ENCODE measurements at regions not wholly inside any gene's neighbourhood (a gene's known extent, or its start where the extent isn't known, plus 50 kb on each side); places are given as distances from the start of the nearest gene placed in this dataset.
A peak's percentile ranks its signal among the peaks of the same experiment; 100 is the strongest.
"Not testable (repeated sequence)": the region's sequence is repeated elsewhere in the genome, so short reads cannot be mapped to it uniquely, and the experiment has no call there.

DNA sequence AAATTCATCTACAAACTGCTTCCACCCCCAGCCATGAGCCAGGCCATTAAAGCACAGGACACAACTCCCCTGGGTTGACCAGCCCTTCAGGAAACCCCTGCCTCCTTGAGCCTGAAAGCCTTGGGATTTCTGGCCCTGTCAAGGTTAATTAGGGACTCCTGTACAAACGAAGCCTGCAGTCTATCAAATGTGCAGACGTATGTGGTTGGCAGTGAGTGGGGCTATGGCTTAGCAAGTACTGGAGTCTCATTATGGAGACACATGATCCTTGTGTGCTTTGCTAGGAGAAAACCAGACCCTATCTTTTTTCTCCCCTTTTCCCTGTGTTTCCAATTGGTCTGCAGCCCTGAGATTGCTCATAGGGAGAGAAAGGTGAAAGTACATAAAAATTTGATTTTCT is 588.3 kb upstream of the USP24 start:
- DNase-seq: no peak

DNA sequence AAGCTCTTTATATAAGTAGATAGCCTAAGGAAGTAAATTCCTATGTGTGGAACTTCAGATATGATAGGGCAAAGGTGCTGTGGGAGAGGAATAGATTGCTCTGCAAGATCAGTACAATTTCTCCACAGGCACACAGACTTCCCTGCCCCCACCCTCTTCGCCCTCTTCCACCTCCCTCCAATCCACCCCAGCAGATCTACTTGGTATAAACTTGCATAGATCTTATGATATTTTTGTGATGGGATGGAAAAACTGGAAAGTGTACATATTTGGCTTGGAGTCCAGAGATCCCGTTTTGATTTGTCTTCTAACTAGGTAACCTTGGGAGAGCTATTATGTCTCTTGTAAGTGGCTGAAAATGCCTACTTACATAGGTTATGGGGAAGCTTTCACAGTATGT is 586.3 kb upstream of the USP24 start:
- DNase-seq: no peak

DNA sequence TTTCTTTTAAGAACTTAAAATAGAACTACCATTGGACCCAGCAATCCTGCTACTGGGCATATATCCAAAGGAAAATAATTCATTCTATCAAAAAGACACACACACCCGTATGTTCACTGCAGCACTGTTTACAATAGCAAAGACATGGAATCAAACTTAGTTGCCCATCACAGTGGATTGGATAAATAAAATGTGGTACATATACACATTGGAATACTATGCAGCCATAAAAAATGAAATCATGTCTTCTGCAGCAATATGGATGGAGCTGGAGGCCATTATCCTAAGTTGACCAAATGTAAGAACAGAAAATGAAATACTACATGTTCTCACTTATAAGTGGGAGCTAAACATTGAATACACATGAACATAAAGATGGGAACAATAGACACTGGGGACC is 585.3 kb upstream of the USP24 start:
- DNase-seq: no peak

DNA sequence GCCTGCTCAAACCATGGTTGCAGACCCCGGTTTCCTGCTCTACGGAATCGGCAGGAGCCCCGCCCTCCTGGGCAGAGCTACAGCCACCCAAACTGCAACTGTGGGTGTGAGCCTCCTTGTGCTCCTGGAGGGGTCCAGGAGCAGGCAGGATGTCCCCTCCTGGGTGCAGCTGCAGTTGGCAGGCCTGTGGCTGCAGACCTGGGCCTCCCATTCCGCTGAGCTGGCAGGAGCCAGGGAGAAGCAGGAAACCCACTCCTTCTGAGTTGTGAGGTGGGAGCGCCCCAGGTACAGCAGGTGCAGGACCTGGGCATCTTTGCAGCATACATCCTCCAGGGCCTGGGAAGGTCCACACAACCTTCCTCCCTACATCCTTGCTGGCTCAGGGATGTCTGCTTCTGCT is 578.7 kb upstream of the USP24 start:
- no peak for DNase-seq

DNA sequence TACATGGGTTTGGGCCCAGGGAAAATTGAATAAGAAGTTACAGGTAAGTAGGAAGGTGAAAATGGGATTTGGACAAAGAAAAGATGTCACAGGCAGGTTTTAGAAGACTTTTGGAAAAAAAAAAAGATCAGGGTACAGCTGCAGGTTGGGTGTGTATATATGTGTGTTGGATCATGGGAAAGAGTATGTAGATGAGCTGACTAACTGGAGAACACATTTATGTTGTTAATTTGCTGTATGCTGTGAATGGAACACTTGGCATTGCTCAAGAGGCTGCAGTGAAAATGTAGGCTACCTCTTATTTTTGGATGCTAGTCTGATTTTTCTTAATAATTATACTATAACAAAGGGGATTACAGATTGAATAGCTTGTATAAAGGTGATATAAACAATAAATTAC is 577.7 kb upstream of the USP24 start:
- DNase-seq: no peak

DNA sequence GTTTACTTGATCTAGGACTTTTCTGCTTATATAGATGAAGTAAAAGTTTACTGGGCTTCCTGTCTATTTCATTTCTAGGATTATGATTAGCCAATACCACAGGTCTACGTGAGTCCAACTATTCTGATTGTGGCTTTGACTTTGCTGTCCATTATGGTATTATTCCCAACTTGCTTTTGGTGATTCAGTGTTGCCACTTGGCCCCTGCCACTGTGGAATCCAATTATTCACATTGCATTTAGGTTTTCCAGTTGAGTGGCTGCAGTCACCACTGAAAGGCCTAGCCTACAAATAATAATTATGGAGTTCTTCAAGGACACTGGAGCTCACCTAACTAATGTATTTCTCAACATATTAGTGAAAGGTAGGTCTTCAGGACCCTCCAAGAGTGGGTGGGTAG is 574.3 kb upstream of the USP24 start:
- DNase-seq: no peak

DNA sequence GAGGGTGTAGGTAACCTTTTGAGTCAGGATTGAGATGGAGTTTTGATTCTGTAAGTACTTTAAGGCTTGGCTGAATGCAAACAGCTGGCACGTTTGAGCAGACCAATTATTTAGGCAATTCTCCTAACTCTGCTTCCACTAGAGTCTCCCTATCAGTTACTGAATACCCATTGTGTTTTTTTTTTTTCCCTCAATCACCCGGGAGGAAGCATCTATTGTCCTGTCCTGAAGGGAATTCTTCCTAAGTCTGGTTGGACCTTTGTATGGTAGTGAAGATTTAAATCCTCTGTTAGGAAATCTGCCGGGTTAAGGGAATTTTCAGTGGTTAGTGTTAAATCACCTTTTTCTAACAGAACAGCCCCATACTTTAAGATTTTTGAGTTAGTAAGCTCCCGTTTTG is 571.2 kb upstream of the USP24 start:
- DNase-seq: no peak

DNA sequence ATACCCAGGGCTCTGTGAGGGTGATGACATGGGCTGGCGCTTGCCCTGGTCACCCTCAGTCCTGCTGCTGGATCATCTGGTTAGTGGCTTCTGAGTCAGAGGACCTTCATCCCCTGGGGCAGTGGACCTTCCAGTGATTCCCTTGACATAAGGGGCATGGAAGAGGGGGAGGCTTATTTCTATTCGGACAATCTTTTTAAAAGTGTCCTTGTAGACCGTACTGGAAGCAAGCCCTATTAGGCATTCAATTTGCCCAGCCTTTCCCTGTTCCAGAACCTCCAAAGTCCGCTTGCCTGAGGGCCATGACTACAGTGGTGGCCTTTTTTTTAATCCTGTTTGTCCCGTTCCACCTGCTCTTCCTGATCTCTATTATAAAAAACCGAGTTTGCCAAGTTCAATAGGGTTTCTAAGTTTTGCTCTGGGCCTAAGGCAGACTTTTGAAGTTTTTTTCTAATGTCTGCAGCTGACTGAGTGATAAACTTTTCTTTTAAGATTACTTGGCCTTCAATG is 569.8 kb upstream of the USP24 start:
- DNase-seq: not testable (repeated sequence)

DNA sequence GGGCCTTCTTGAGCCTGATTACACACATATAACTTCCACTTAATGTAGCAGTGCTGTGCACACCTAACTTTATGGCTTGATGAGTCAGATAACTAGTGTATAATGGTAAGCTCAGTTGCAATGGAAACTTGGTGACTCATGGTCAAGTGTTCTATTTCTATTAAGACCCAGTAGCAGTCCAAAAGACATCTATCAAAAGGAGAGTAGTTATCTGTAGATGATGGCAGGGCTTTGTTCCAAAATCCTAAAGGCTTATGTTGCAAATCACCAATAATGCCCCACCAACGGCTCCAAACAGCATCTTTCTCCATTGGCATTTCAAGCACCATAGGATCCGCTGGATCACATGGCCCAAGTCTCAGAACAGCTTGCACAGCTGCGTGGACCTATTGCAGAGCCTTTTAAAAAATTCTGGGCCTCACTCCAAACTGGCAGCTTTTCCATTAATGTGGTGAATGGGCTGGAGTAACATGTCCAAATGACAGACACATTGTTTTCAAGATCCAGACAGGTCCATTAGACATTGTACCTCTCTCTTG is 566.8 kb upstream of the USP24 start:
- DNase-seq: peak; percentile 90

DNA sequence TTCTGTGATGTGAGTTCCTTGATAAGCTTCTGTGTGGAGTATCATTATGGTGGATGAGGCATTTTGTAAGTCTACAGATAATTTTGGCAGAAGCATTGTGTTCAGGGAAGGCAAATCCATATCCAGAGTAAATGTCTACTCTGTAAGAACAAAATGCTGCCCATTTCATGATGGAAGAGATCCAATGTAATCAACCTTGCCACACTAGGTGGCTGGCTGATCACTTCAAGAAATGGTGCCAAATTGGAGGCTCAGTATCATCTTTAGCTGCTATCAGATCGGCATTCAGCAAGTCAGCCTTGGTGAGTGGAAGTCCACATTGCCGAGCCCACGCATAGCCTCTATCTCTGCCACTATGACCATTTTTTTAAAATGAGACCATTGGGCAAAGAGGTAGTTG is 565.8 kb upstream of the USP24 start:
- no peak for DNase-seq

DNA sequence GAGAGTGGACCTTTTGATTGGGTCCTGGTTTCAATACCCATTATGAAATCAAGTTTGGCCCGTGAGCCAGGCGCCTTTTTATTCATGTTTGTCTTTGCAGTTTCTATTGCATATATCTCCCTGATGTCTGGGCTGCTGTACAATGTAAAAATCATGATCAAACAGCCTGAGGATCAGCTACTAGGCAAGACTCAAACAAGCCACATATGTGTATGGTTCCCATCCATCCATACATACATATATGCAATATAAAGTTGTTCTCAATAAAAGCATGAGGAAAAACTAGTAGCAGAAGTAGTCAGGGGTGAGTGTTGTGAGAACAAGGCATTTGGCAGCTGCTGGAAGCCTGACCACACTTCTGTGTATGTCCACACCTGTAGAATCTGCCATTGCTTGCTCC is 562.4 kb upstream of the USP24 start:
- DNase-seq: no peak

DNA sequence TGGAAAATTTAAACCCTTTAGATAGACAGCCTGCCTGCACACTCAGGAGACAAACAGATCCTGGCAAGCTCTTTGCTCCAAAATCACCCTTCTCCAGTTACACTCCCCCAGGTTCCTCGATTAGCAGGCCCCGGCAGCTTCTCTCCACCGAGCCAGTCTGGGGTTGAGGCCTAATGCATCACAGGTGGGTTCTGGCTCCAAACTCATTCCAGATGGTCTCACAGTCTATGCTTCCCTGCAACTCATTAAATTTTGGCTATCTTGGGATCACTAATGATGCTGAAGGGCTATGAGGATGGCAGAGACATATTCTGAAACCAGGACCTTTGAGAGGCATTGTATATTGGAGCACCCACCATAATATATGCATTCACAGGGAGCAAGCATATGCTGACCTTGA is 559.8 kb upstream of the USP24 start:
- DNase-seq: peak; percentile 77

DNA sequence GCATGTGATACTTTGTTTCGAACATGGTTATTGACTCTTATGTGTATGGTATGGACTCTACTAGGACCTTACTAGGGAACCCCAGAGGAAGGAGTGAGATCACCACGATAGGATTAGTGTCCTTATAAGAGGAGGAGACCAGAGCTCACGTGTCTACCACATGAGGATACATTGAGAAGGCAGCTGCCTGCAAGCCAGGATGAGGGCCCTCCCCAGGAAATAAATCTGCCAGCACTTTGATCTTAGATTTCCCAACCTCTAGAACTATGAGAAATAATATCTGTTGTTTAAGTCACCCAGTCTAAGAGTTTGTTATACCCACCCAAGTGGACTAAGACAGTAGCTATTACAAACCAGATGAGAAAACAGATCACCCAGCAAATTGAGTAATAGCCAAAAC is 559.3 kb upstream of the USP24 start:
- peak; percentile 26 for DNase-seq

DNA sequence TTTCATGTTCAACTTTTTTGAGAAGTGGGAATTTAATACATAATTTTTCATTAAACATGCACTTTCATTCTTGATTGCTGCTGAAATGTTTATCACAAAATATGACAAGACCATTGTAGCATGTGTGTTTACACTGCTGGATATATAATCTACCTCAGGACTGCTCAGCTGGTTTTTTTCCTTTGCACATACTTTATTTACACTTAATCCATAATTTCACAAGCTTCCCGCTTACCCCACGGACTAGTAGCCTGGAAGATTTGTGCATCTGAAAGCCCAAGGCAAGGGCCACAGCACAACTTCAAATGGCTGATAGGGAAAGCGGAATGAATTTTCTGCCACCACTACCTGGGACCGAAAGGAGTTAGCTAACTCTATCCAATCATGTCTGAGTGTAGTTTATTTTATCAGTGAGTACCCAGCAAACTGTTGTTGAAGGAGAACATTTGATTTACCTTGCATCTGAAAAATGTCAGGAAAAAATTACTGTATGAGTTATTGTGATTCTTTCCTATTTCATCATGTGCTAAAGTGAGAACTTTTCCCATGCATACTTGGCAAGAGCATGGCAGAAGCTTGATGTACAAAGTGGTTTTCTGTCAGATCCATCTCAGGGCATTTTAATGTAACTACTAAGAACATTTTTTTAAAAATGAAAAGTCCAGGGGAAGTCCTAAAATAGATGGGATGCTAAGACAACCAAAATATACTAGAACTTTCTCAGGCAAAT is 558.2 kb upstream of the USP24 start:
- peak; percentile 31 for DNase-seq

DNA sequence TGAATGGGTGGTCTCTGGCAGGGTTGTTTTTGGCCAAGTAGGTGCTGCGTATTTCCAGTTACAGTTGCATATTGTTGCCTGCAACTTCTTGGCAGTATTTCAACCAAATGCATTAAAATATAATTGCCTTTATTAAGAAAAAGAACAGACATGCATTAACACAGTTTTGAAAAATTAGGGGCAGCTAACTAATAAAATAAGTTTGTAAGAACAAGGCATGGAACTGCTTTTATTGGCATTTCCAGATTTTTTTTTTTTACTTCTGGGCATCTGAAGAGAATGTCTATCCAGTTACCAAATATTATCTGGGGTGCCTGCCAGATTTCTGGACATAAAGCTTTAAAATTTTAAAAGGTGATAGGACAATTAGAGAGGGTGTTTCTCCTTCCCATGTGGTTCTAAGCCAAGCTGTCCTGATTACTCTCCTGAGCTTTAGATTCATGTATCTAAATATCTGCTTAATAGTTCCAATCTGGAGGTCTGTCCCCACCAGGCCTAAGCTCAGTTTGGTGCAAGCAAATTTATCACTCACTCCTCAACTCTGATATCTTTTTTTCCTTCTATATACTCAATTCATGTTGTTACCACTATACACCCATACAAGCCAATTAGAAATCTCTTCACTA is 553.3 kb upstream of the USP24 start:
- DNase-seq: no peak

DNA sequence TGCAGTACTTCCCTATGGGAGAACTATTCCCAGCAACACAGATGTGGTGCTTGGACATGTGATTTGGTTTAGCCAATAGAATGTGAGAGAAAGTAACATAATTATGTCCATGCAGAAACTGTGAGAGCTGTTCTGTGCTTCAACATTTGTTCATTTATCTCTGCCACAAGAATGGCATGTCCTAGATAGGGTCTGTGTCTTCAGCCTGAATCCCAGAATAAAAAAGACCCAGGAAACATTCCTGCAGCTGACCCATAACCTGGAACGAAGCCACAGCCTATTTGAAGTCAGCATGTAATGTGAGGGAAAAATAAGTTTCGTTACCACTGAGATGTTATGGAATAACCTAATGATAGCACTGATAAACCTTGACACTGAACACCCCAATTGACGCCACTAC is 552.0 kb upstream of the USP24 start:
- DNase-seq: no peak

DNA sequence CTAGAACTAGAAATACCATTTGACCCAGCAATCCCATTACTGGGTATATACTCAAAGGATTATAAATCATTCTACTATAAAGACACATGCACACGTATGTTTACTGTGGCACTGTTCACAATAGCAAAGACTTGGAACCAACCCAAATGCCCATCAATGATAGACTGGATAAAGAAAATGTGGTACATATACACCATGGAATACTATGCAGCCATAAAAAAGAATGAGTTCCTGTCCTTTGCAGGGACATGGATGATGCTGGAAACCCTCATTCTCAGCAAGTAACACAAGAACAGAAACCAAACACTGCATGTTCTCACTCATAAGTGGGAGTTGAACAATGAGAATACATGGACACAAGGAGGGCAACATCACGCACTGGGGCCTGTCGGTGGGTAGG is 550.3 kb upstream of the USP24 start:
- not testable (repeated sequence) for DNase-seq

DNA sequence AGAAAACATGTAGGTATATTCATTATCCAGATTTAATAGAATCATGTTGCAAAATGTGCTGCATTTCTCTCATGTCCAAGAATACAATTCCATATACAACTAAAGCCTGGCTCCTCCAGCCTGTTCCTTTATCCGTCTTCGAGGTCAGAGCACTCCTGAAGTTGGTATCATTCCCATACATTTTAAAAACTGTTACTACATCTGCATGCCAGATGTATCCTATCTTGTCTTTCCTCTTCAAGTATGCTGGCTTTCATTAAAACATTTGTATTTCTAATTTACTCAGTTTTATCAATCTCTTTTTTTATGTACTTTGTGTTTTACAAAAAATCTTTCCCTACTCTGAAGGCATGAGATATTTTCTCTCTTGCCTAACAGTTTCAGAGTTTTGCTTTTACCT is 536.6 kb upstream of the USP24 start:
- peak; percentile 36 for DNase-seq

DNA sequence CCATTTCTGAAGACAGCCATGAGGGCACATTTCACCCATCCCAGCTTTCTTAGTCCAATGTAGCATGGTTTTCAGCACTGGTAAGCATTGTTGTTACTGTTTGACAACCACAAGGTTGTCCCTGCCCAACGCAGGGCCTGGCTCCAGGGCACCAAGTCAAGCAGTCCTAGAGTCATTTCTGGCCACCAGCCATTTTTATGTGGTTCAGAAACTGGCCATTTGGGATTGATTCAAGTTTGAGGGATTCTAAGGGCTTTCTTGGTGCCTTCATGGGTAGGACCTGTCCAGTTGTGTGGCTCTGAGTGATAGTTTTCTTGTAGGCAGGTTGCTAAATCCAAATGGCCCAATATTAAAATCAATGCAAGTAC is 535.4 kb upstream of the USP24 start:
- no peak for DNase-seq

DNA sequence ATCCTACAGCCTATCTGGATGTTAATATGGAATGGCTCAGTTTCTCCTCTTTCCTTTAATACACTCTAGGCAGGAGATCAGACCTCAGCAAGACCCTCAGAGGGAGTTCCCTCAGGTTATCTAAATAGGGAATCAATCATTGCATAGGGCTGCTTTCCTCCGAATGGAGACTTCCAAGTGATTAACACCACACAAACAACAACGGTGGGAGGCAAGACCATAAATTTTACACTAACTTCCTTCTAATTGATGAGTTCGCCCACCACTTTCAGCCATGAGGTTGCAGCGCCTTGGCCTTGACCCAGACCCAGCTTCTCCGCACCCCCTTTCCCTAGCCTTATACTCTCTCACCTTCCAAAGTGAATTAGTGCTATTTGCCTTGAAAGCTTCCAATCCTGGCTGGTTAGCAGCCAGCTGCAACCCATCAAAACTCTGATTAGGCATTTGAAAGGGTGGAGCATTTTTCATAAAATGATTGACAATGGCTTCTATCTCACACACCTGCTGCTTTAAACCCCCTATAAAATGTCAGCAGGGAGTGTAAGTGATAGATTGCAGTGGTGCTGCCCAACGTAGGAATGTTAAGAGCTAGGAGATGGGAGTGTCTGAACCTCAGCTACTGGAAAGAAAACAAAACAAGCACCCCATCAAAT is 534.9 kb upstream of the USP24 start:
- no peak for DNase-seq

DNA sequence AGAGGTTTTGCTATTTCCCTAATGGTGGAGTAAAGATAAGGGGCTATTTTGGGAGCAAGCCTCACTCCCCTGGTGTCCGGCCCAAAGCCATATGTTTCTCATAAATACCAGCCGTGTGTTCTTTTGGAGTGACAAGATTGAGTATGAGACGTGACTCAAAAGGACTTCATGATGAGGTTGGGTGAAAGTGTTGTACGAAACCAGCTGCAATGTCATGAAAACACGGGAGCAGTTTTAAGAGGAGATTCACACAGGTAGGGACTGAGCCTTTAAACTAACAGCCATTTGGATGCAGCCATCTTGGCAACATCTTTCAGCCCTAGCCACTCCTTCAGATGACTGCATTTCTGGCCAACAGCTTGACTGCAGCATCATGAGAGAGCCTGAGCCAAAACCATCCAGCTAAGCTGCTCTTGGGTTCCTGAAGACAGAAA is 532.3 kb upstream of the USP24 start:
- DNase-seq: peak; percentile 54

DNA sequence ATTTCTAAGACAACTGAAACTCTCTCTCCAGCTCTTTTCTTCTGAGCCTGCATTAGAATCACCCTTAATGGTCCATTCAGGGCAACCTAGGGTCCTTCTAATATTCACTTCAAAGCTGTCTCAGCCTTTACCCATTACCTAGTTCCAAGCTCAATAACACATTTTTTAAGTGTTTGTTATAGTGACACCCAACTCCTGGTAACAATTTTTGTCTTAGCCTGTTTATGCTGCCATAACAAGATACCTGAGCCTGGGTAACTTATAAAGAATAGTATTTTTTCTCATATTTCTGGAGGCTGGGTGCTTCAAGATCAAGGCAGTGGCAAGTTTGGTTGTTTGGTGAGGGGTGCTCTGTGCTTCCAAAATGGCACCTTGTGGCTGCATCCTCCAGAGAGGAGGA is 531.5 kb upstream of the USP24 start:
- DNase-seq: no peak

DNA sequence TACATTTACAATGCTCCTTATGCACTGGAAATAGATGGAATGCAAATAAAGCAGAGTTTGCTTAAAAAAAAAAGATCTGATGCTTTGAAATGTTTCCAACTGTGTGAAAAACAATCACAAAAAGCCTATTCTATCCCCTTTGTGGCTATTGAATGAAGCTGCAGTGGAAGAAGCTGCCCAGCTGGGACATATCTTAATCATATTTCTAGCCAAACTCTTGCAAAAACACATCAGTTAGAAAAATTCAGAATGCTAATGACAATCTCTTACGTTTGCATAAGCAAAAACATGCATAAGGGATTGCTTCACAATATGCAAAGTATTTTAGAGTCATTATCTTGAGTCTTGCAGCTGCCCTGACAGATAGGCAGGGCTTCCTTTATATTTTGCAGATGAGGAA is 526.4 kb upstream of the USP24 start:
- DNase-seq: peak; percentile 88

DNA sequence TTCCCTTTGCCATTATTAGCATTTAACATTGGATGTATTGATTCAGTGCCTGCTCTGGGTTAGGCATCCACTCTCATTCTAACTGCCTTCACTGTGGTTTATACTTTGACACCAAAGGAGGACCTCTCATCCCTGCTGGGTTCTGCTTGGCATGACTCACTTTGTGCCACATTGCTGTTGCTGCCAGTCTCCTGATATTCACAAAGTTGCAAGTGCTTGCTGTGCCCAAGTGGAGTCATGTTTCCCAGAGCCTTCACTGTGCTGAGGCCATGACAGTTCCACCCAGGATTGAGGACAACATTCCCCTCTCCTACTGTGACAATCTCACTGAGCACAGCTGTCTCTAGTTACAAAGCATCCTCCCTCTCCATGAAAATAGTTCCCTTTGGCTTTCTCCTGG is 519.9 kb upstream of the USP24 start:
- DNase-seq: no peak
